NCI-H1694 (cell line): ENCODE measurements at regions not wholly inside any gene's neighbourhood (a gene's known extent, or its start where the extent isn't known, plus 50 kb on each side); places are given as distances from the start of the nearest gene placed in this dataset.
"Not testable (repeated sequence)": the region's sequence is repeated elsewhere in the genome, so short reads cannot be mapped to it uniquely, and the experiment has no call there.

Experiments used
- DNase-seq: peaks from one replicate; lab custom pipeline; 2025; lab: John Stamatoyannopoulos, UW

DNA sequence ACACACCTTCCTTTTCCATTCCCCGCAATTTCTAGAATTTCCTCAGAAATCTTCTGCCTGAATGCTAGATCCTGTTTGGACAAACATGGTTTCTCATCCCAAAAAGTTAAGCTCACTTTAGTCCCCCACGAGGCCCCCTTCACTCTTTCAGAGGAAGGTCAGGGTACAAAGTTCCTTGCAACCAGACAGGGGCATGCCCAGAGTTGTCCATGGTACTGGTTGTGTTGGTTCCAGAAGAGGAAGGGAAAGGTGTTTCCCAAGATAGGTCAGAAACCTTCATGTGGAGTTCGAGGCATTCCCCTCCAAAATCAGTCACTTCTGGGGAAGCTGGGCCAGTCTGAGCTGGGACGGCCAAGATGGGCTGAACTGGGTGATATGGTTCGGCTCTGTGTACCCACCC is 167.6 kb upstream of the MAFB start:
- no peak for DNase-seq

DNA sequence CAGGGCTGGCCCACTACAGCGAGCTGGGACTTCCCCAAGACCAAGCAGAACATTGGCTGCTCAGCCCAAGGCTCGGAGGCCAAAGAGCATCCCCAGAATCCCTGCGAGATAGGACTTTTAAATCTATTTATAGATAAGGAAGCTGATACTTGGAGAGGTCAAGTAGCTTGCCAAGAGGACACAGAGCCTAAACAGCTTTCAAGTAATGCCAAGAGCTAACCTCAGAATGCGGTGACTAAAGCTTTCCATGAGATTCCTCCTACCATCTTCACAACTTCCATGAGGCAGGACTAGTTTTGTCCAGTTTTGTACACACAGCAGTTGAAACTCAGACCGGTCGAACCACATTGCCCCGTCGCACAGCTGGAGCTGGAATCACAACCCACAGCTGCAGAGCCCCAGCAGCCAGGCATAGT is 168.1 kb upstream of the TOP1 start:
- no peak for DNase-seq

DNA sequence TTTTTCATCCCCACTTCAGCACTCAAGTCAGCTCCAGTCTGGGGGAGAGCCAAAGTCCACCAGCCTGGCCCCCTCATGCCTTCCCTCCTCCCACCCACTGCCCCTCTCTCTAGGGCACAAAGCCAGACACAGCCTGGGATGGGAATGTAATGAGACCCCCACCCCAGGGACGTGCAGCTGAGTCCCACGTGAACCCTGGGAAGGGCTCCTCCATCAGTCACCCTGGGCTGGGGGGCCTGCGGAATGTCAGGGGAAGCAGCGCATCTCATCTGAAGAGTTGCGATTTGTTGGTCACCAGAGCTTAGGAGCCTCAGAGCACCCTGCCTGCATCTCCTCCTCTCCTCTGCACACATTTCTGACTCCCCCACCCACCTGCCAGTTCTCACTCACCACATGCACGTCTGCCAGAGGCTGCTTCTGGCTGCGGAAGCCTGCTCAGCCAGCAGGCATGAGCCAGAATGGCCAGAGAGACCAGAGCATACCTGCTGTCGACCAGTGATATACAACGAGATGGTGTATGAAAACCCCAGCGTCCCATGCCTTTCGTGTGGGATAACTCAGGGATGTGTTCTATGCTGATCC is 167.1 kb upstream of the TOP1 start:
- no peak for DNase-seq

DNA sequence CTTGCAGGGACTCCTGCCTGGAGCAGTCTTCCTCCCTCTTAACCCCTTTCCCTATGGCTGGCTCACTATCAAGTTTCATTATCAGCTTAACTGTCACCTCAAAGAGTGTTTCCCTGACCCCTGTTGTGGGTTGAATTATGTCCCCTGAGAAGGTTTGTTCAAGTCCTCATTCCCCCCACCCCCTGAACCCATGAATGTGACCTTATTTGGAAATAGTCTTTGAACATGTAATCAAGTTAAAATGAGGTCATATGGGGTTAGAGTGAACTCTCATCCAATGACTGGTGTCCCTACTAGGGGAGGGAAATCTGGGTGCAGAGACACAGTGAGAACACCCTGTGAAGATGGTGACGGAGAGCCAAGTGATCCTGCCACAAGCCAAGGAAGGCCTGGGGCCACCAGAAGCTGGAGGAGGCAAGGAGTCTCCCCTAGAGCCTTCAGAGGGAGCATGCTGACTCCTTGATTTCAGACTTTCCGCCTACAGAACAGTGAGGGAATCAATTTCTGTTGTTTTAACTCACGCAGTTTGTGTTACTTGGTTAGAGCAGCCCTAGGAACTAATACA is 165.2 kb upstream of the TOP1 start:
- no peak for DNase-seq

DNA sequence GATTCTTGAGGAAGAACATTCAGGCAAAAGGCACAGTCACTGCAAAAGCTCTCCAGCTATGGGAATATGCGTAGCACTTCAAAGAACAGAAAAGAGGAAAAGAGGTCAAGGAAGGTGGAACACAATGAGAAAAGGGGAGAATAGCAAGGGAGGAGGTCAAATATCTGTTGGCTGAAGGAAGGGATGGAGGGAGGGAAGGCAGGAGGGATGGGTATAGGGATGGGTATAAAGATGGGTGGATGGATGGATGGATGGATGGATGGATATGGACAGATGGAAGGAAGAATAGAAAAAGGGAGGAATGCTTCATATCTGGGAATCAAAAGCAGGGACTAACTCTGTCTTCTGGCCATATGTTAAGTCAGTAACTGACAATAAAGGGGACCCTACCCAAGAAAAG is 164.2 kb upstream of the TOP1 start:
- no peak for DNase-seq

DNA sequence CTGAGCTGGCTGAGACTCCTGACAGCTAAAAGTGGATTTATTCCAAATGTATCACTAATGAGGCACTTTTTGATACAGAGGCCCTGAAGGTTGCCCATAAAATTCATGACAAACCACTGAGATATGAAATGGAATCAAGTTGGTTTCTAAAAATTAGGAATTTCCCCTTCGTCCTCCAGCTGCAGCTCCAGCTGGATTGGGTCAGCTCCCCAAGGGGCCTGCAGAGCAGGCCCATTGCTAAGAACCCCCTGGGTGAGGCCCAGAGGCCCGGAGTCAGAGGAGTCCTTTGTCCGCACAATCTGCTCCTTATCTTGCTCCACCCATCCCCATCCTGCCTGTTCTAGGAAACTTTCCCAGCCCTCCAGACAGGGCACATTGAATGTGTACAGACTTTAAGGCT is 163.5 kb upstream of the TOP1 start:
- no peak for DNase-seq

DNA sequence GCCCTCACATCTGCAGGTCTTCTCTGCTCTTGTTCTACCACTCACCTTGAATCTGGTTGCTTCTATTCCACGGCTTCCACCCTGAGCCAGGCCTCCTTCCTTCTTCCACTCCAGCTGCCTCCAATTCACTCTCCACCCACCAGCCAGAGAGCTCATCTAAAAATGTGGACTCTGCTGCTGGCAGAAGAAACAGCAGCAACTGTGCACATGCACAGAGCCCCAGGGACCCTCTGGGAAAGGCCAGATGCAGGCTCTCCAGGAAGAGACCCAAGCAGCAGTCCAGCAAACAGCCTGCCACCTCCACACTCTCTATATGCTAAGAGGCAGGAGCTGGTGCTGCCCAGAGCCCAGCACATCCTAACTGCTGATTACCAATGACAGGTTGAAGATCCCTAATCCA is 162.6 kb upstream of the TOP1 start:
- DNase-seq: no peak

DNA sequence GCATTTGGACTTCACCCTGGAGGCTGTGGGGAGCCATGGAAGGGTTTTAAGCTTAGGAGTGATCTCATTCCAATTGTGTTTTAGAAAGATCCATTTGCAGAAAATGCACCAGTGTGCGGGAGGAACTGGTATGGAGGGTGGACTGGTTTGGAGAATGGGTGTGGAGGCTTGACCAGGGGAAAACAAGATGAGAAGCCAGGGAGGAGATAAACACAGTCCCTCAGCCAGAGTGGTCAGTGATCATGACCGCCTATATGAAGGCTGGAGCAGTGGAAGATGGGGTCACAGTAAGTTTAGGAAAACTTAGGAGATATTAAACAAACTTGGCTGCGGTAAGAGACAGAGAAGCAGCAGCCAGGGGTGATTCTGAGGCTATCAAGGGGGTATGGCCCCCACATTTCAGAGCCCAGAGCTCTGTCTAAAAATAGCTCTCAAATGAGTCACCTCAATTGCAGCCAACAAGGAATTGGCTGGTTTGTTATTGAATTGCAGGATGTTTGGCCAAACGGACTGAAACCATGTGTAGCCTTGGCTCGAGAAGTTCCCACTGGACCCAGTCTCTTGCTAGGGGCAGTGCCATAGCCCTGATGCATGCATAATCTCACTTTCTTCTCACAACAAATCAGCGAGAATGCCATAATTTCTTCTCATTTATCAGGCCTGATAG is 159.9 kb upstream of the TOP1 start:
- DNase-seq: no peak

DNA sequence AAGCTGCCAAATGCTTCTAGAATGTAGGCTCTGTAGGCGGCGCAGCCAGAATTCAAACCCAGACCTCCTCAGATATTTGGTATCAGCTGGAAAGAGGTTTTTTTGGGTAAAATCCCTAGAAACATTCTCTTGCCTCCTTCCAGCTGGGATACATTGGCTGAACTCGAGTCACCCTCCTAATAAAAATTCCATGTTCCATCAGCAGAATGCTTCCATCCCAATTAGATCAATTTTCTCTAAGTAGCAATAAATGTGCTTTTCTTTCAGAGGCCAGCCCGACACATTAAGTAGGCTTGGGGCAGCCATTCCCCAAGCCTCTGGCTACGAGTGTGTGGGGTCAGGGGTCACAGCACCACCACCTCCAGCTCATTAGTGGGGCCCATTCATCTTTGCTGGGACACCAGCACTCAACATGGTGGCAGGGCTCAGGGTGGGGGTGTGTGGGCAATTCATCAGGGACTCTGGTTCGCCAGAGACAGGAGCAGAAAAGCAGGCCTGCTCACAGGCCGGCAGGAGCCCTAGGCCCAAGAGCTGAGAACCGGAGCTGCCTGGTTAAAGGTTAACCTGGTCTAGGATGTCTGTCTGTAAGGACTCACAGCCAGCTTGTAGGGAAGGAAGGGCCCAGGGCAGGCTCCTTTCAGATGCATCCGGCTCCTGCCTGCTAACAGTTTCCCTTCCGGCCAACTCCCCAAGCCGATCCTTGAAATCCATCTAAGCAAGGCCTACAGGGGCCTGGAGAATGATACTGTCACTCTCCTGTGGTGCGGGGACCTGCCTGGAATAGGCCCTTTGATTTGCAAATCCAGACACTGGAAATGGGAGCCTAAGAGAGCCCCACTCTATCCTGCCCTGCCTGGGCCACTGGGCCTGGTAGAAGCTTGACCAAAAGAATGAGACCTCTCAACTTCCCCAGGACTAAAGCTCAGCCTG is 159.1 kb upstream of the TOP1 start:
- no peak for DNase-seq

DNA sequence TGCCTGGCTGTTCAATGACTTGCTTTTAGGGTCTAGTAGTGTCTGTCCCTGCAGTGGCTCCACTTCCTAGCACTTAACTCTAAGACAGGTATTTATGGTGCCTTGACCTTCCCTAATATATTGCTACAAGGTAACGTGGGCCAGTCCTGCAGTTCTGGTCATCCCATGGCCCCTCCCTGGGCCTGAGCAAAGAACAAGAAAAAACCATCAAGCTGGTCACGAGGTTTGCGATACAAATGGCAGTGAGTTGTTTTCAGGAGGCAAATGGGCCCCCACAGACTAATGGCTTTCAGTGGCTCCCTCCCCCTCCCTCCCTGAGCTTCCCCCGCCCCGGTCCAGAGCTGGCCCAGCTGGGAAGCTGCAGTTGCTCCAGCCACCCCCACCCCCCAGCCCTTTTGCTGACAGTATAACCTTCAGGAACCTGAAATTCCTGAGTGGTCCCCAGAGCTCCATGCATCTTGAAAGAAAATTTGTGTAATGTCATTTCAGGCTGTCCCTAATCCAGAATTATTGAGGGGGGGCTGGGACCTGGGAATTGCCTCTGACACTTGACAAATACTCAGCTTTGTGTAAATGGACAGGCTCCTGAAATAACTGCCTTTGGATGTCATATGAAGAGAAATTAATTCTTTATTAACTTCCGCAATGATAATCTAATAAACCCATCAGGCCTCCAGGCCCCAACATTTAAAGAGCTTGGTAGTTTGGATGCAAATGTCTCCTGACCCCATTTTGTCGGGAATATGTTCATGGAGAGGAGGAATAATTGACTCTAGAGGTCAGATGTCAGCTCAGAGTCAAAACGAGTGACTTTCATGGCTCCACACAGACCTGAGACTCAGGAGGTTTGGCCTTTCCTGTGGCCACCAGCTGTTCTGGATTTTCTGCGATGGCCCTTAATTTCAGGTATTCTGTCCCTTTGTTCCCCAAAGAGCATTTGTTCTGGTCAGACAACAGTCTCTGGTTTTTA is 153.2 kb upstream of the TOP1 start:
- DNase-seq: no peak

DNA sequence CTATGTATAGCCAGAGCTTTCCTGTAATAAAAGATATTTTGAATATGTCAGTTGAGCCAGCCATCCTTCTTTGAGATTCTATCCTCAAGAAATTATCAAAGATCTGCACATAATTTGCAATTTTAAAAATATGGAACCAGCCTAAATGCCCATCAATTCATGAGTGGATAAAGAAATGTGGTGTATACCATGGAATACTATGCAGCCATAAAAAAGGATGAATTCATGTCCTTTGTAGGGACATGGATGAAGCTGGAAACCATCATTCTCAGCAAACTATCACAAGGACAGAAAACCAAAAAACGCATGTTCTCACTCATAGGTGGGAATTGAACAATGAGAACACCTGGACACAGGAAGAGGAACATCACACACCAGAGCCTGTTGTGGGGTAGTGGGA is 150.5 kb upstream of the TOP1 start:
- DNase-seq: not testable (repeated sequence)

DNA sequence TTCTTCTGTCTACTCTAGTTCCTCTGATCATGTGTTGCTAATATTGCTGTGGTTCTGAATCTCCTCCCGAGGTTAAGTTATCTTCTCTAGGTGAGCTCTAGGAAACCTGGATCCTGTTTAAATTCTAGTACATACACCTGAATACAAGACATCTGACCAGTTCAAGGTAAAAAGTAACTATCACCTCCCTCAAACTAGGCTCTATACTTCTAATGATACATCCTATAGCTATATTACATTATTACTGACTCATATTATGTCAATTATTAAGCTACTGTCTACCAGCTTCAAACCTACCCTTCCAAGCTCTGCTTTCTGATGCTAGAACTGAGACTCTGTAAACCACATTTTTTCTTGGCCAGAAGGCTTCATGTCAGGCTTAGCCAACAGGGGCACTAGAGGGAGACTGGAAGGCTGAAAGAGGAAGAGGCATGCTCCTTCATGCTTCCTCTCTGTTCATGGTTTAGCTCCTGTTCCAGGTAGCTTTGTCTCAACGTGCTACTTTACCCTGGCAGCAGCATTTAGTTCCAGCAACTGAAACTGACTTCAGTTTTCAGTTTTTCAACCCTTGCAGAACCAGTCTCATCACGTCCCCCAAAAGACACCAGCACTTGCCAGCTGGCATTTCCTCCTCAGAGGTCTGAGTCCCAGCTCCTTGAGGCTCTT is 148.4 kb upstream of the TOP1 start:
- DNase-seq: no peak

DNA sequence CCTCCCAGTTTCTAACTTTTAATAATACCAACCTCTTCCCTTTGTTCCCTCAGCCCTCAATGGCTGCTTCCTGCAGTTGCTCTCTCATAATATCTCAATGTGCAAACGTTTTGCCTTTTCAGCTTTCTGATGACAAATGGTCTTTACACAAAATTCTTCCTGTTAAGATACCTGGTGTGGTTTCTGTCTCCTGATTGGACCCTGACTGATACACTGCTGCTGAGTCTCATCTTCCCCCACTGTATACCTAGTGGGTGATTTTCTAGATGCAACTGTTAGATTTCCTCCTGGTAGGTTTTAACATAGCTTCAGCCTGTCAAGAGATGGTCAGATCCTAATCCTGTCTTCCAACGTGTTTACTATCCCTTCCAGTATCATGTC is 147.9 kb upstream of the TOP1 start:
- no peak for DNase-seq

DNA sequence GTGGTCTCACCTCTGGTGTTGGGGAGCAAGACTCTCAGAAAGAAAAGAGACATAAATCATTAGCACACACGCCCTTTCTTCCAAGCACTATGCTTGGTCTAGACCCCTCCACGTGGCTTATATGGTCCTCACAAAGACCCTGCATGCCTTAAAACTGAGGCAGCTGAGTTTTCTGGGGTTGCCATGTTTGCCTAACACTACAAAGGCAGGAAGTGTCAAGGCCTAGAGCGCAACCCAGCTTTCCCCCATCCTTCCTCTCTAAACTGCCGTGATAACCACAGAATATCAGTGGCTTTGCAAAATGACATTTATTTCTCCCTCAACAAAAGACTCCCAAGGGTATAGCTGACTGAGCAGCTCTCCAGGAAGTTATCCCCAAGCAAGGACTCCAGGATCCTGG is 146.5 kb upstream of the TOP1 start:
- no peak for DNase-seq

DNA sequence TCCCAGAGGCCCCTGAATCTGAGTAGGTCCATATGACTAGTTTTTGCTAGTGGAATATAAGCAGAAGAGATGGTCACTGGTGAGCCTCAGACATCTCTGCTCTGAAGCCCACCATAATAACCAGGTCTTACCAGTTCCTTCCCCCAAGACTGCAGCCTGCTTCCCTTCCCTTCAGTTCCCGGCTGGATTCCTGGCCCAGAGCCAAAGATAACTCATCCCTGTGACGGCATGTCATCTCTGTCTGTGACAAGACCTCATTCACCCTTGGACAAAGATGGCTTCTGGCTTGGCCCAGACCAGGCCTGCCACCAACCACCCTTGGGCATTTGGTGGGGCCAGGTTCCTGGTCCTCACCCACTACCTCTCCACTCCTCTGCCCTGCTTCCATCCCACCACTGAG is 145.5 kb upstream of the TOP1 start:
- no peak for DNase-seq

DNA sequence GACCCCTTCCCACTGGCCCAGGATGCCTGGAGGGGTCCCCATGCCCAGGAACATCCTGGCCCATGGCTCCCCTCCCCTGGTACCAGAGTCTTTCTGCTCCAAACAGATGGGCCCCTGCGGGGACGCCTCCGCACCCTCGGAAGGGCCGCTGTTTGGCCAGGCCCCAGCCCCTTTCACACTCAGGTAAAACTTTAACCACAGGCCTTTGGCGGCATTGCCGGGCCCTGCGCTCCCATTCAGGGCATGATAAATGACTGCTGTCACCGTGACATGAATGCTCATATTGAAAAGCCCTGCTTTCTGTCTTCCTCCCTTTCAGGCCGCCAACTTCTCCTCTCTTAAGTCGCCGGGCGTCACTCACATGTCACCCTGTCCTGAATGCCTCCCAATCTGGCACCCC is 141.5 kb upstream of the TOP1 start:
- DNase-seq: no peak

DNA sequence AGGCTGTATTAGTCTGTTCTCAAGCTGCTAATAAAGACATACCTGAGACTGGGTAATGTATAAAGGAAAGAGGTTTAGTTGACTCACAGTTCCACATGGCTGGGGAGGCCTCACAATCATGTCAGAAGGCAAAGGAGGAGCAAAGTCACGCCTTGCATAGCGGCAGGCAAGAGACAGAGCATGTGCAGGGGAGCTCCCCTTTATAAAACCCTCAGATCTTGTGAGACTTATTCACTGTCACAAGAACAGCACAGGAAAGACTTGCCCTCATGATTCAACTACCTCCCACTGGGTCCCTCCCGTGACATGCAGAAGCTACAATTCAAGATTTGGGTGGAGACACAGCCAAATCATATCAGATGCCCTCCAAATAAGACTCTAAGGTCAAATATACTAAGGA is 139.4 kb upstream of the TOP1 start:
- not testable (repeated sequence) for DNase-seq

DNA sequence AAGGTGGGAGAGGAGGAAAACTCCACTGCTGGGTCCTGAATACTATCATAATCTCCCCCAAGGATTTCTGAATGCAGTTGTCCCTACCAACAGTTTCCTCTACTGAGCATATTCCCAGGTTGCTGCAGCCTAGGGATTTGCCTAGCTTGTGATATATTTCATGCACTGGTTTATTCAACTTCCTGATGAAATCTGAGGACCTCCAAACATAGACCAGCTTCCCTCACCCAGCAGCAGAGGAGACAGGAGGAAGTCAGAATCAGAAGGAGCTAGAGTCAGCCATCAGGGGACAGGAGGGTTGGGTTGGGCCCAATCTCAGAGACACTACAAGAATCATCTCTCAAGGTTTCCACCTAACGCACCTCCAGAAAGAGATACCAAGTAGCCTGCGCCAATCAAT is 138.4 kb upstream of the TOP1 start:
- no peak for DNase-seq

DNA sequence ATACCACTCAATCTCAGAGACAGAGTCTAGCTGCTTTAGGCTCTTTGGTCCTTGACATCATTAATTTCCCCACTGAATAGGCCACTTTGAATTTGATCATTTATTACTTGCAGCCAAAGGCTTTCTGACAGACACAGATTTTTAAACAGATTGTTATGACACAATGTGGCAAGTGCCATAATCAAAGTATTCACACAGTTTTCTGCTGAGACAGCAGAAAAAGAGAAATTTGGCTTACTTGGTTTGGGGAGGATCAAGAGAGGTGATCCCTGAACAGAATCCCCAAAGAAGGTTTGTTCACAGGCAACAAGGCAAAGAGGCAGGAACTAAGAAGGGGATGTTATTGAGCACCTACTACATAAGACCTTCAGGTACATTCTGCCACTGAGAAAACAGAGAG is 138.0 kb upstream of the TOP1 start:
- DNase-seq: no peak

DNA sequence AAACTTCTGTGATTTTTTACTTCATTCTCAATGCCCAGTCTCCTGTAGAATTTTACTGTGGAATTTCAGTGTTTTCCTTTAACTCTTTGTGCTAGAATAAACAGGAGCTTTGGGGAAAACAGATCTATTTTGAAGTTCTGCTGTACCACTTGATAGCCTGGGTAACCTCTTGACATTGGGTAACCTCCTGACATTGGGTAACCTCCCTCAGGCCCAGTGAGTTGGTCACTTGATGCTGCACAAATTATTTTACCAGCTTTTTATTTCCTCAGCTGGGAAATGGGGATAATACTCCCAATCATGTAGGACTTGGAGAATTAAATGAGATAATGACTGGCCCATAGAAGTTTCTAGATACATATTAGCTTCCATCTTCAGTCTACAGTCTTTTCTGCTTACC is 137.3 kb upstream of the TOP1 start:
- no peak for DNase-seq

DNA sequence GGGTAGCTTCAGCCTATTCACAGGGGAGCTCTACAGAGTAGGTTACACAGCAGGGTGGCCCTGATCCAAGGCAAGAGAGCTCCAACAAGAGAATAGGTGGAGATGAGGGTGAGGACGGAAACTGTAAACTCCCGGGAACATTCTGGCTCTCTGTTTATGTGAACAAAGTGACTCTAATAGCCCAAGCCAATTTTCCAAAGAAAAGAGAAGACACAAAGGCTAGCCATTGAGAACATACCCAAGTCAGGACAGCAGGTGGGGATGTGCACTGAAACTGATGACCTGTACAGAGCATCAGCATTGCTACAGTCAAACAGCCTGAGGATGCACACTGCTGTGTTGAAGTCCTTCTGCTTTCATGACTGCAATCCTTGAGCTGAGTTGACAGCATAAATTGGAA is 136.0 kb upstream of the TOP1 start:
- no peak for DNase-seq
